Globus pallidus (tissue), 1 donor: ENCODE measurements at regions not wholly inside any gene's neighbourhood (a gene's known extent, or its start where the extent isn't known, plus 50 kb on each side); places are given as distances from the start of the nearest gene placed in this dataset.
"Not testable (repeated sequence)": the region's sequence is repeated elsewhere in the genome, so short reads cannot be mapped to it uniquely, and the experiment has no call there.

Experiments
- DNase-seq: peaks from one replicate; pipeline ENCODE4 v3.0.0-alpha.2; 2015; ENCODE audit warnings: low spot score

- DNase-seq = no peak
These were observed 238.7 kb upstream of the RREB1 start for GRCh38 chr6:6869094-6869493.

- DNase-seq = no peak
These were observed 236.8 kb upstream of the RREB1 start for GRCh38 chr6:6870921-6871320.

GRCh38 chr6:6872459-6873344, 235.1 kb upstream of the RREB1 start:
- no peak for DNase-seq

- DNase-seq = no peak
These were observed 234.0 kb upstream of the RREB1 start for GRCh38 chr6:6873778-6874177.

GRCh38 chr6:6875818-6876470, 231.8 kb upstream of the RREB1 start:
- DNase-seq = no peak

GRCh38 chr6:6877792-6878191, 230.0 kb upstream of the RREB1 start:
- not testable (repeated sequence) for DNase-seq

- DNase-seq = no peak
These were observed 228.7 kb upstream of the RREB1 start for GRCh38 chr6:6878887-6879585.

- DNase-seq = not testable (repeated sequence)
These were observed 228.2 kb upstream of the RREB1 start for GRCh38 chr6:6879586-6879974.

GRCh38 chr6:6880745-6881437, 226.9 kb upstream of the RREB1 start:
- no peak for DNase-seq

- no peak for DNase-seq
These were observed 226.1 kb upstream of the RREB1 start for GRCh38 chr6:6881438-6882225.

GRCh38 chr6:6882592-6882991, 225.2 kb upstream of the RREB1 start:
- no peak for DNase-seq

- DNase-seq = no peak
These were observed 224.8 kb upstream of the RREB1 start for GRCh38 chr6:6883011-6883410.

- DNase-seq = no peak
These were observed 223.6 kb upstream of the RREB1 start for GRCh38 chr6:6884193-6884627.

GRCh38 chr6:6884916-6885315, 222.8 kb upstream of the RREB1 start:
- DNase-seq = no peak

- DNase-seq = peak; percentile 55
These were observed 222.1 kb upstream of the RREB1 start for GRCh38 chr6:6885521-6886170.

GRCh38 chr6:6886171-6886885, 221.4 kb upstream of the RREB1 start:
- DNase-seq = peak; percentile 29

- no peak for DNase-seq
These were observed 220.9 kb upstream of the RREB1 start for GRCh38 chr6:6886886-6887285.

GRCh38 chr6:6889601-6890000, 218.2 kb upstream of the RREB1 start:
- no peak for DNase-seq

- no peak for DNase-seq
These were observed 217.3 kb upstream of the RREB1 start for GRCh38 chr6:6890400-6890858.

GRCh38 chr6:6891125-6891721, 216.5 kb upstream of the RREB1 start:
- DNase-seq = no peak
